Spleen (tissue), 11 donors: ENCODE measurements at regions not wholly inside any gene's neighbourhood (a gene's known extent, or its start where the extent isn't known, plus 50 kb on each side); places are given as distances from the start of the nearest gene placed in this dataset.

Experiments
- DNase-seq: peaks from one replicate; pipeline ENCODE4 v3.0.0-alpha.2; 2020
- H3K27ac ChIP-seq, 8 donors: fragments of 200-600 bp; sonication (generic) in 7 of 8; 1 replicate in 4 of 8; 2 replicates in 4 of 8; pipeline versions ENCODE4 v1.5.0 to v1.8.0; 2016 to 2021; ENCODE audit warnings: inconsistent platforms in 4 of 8, mild to moderate bottlenecking in 4 of 8, moderate library complexity in 1 of 8
- H3K27me3 ChIP-seq, 7 donors: fragments of 200-600 bp; sonication (generic) in 6 of 7; replicated peaks in 1 of 7; 1 replicate in 4 of 7; 2 replicates in 3 of 7; pipeline versions ENCODE4 v1.5.0 to v1.8.0; 2016 to 2021; ENCODE audit warnings: inconsistent platforms in 3 of 7, mild to moderate bottlenecking in 1 of 7
- H3K36me3 ChIP-seq, 6 donors: fragments of 200-600 bp; sonication (generic) in 5 of 6; 1 replicate in 4 of 6; 2 replicates in 2 of 6; pipeline versions ENCODE4 v1.5.0 to v1.8.0; 2016 to 2021; ENCODE audit warnings: inconsistent platforms in 2 of 6
- H3K4me1 ChIP-seq, 6 donors: fragments of 200-600 bp; sonication (generic) in 5 of 6; 1 replicate in 3 of 6; 2 replicates in 3 of 6; pipeline versions ENCODE4 v1.5.0 to v1.8.0; 2016 to 2021; ENCODE audit warnings: inconsistent platforms in 3 of 6
- H3K4me3 ChIP-seq, 8 donors: fragments of 200-600 bp; sonication (generic) in 7 of 8; 1 replicate in 4 of 8; 2 replicates in 4 of 8; pipeline versions ENCODE4 v1.5.0 to v1.8.0; 2016 to 2021; ENCODE audit warnings: inconsistent platforms in 4 of 8, mild to moderate bottlenecking in 4 of 8, moderate library complexity in 2 of 8
- H3K9me3 ChIP-seq, 8 donors: fragments of 200-600 bp; sonication (generic) in 7 of 8; 1 replicate in 4 of 8; 2 replicates in 4 of 8; pipeline versions ENCODE4 v1.5.0 to v1.8.0; 2016 to 2021; ENCODE audit warnings: inconsistent platforms in 4 of 8
- POLR2A ChIP-seq, 3 donors: fragments of 450-650 bp; IDR thresholded peaks; one replicate each; pipeline ENCODE4 v1.5.1; 2017; ENCODE audit warnings: antibody characterized with exemption in 3 of 3, mild to moderate bottlenecking in 1 of 3
- POLR2AphosphoS5 ChIP-seq, 3 donors: sonication (generic); formaldehyde crosslinking; IDR thresholded peaks; one replicate each; pipeline ENCODE4 v1.5.1; 2017; ENCODE audit warnings: antibody characterized with exemption in 3 of 3
- WGBS, 5 donors: extraction: QIAGEN DNeasy Blood & Tissue Kit in 3 of 5; methylation state at CpG; one replicate each; pipeline versions ENCODE4 v1.1.5 to v1.1.7; 2013 to 2018; 5-methylcytosine and 5-hydroxymethylcytosine counted together
- intact Hi-C: fragments of 100-400 bp; cut with DNase I; formaldehyde crosslinking; loops from one replicate; pipeline ENCODE4 v1.15.0; 2023; ENCODE audit warnings: low total_unique reads
- TF ChIP-seq, protein P1 (sequence below), 11 experiments: fragments of 200-600 bp in 7 of 11; fragments of 450-650 bp in 4 of 11; sonication (generic) in 4 of 11; IDR thresholded peaks in 8 of 11; conservative IDR thresholded peaks in 3 of 11; 1 replicate in 7 of 11; 2 replicates in 4 of 11; pipeline versions ENCODE4 v1.4.0 to v1.8.0; 2016 to 2021; ENCODE audit warnings: antibody characterized with exemption in 11 of 11, inconsistent platforms in 4 of 11, mild to moderate bottlenecking in 1 of 11
- donor health status: healthy with polysubstance abuse.
- donor health status: DM: no; HTN: no; CAD: no; lungs with moderate emphysema.
- donor health status: DM: no; HTN: no; CAD: no.
- donor health status: Bipolar disorder and iron deficiency.
- donor health status: healthy.
- donor health status: DM: no; HTN: no; CAD: no.
- donor health status: DM: yes; HTN: yes; CAD: no.

DNA sequence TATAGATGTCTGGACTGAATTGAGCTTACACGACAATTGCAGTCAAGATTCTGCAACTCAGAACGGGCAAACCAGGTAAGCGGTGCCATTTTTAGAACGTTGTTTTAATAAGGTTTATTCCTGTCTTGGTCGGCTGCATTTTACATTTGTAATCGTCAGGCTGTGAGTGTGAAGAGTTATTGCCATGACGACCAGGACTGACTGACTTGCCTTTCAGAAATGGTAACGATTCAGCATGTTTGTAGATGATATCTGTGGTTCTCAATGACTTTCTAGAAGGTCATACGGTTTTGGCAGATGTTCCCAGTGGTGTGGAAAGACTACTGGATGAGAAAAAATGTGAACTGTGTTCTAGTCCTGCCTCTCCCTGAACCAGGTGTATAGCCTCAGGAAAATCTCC, 271.3 kb upstream of the B3GALT2 start:
- no peak for DNase-seq
- peak overlapping the region in 3 of 8 donors; percentile 16 to 59 (median 55) for H3K27ac ChIP-seq
- TF ChIP-seq POLR2A (IDR thresholded peaks at IDR 0.05) (no peak), POLR2AphosphoS5 (IDR thresholded peaks at IDR 0.05) (no peak)
- TF ChIP-seq, protein P1, sequence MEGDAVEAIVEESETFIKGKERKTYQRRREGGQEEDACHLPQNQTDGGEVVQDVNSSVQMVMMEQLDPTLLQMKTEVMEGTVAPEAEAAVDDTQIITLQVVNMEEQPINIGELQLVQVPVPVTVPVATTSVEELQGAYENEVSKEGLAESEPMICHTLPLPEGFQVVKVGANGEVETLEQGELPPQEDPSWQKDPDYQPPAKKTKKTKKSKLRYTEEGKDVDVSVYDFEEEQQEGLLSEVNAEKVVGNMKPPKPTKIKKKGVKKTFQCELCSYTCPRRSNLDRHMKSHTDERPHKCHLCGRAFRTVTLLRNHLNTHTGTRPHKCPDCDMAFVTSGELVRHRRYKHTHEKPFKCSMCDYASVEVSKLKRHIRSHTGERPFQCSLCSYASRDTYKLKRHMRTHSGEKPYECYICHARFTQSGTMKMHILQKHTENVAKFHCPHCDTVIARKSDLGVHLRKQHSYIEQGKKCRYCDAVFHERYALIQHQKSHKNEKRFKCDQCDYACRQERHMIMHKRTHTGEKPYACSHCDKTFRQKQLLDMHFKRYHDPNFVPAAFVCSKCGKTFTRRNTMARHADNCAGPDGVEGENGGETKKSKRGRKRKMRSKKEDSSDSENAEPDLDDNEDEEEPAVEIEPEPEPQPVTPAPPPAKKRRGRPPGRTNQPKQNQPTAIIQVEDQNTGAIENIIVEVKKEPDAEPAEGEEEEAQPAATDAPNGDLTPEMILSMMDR (IDR thresholded peaks at IDR 0.05 in 8 of 11, conservative IDR thresholded peaks at IDR 0.05 in 3 of 11), result no peak
- no peaks in the 10 kb centered on the region for H3K27me3 ChIP-seq
- H3K4me3 ChIP-seq, result no peak overlapping the region
- H3K9me3 ChIP-seq, result no peaks in the 10 kb centered on the region
- 67 to 88% (median 79%) methylated on average over 9 of the region's 9 CpGs for WGBS, 5 donors
- no peaks in the 10 kb centered on the region for H3K36me3 ChIP-seq
- intact Hi-C loops, result no loop called here
- H3K4me1 ChIP-seq, result peaks cover 0 to 14% (median 5%) of the 10 kb centered on the region in 6 donors

DNA sequence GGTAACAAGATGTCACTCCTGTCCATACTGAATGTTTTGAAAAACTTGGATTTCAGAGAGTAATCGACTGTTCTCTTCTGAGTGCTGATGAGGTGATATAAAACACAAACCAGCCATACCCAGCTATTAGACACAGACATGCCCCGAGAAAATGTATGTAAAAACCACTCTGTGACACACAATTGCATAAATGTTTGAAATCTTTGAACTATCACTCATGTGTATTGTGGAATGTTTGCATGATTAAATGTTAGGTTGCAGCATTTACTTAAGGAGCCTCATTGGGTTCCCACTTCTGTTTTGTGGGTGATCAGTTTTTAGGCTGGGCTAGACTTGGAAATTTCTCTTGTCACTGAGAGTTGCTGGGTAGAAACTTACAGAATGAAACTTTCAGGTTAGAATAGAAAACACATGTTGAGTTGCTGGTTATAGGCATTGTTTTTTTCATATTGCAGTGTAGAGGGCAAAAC, 270.4 kb upstream of the B3GALT2 start:
- Histone ChIP-seq H3K27me3 (no peaks in the 10 kb centered on the region), H3K36me3 (no peaks in the 10 kb centered on the region), H3K4me3 (no peak overlapping the region), H3K4me1 (peaks cover 0 to 5% (median 0%) of the 10 kb centered on the region in 6 donors), H3K27ac (peak overlapping the region in 3 of 8 donors; percentile 16 to 59 (median 55)), H3K9me3 (no peaks in the 10 kb centered on the region)
- intact Hi-C loops, result no loop called here
- no peak for DNase-seq
- WGBS, 5 donors, result 67 to 86% (median 86%) methylated on average over 2 of the region's 2 CpGs
- TF ChIP-seq, protein P1 (IDR thresholded peaks at IDR 0.05 in 8 of 11, conservative IDR thresholded peaks at IDR 0.05 in 3 of 11), result no peak
- TF ChIP-seq POLR2A (IDR thresholded peaks at IDR 0.05) (no peak), POLR2AphosphoS5 (IDR thresholded peaks at IDR 0.05) (no peak)

DNA sequence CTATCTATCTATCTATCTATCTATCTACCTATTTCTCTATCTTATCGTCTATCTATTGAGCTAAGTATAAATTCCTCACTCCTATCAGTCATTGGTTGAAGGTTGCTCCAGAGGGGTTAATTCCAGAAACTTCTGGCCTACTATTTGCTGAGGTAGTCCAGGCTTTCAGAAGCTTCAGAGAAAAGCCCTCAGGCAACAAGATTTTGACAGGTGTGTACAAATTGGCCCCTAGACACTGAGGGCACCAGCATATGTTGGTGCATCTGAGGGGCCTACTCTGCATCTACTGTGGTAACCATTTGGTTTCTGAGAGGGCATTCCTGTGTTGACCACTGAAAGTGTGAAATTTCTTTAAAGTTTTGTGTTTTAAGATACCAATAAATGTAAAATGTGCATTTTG, 265.2 kb upstream of the B3GALT2 start:
- H3K36me3 ChIP-seq, result no peaks in the 10 kb centered on the region
- H3K4me3 ChIP-seq, result no peak overlapping the region
- H3K27me3 ChIP-seq, result no peaks in the 10 kb centered on the region
- no peak overlapping the region for H3K27ac ChIP-seq
- no peak for DNase-seq
- no peak for TF ChIP-seq POLR2AphosphoS5 (IDR thresholded peaks at IDR 0.05)
- TF ChIP-seq, protein P1 (IDR thresholded peaks at IDR 0.05 in 8 of 11, conservative IDR thresholded peaks at IDR 0.05 in 3 of 11), result no peak
- WGBS, 5 donors, result 93 to 100% (median 98%) methylated on average over 1 of the region's 1 CpG
- peaks cover 0 to 15% (median 9%) of the 10 kb centered on the region in 6 donors for H3K4me1 ChIP-seq
- no peaks in the 10 kb centered on the region for H3K9me3 ChIP-seq
- intact Hi-C loops, result no loop called here

DNA sequence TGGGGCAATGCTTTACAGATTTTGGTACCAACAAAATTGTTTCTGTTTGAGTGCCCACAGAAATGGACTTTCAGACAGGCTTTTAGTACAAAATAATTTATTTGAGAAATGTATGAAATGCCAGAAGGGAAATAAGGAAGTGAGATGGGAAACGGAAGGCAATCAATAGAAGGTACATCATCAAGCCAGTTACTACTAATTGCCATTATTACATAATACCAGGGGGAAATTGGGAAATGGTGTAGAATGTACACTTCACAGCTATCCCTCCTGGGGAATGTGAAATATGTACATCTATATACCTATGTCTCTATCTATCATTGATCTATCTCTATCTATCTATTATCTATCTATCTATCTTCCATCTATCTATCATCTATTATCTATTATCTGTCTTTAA, 264.6 kb upstream of the B3GALT2 start:
- WGBS, 5 donors, result 46 to 89% (median 67%) methylated on average over 1 of the region's 1 CpG
- H3K9me3 ChIP-seq, result no peaks in the 10 kb centered on the region
- H3K4me1 ChIP-seq, result peaks cover 0 to 15% (median 9%) of the 10 kb centered on the region in 6 donors
- no peak for DNase-seq
- TF ChIP-seq, protein P1 (IDR thresholded peaks at IDR 0.05 in 8 of 11, conservative IDR thresholded peaks at IDR 0.05 in 3 of 11), result no peak
- TF ChIP-seq POLR2AphosphoS5 (IDR thresholded peaks at IDR 0.05), result no peak
- no peak for TF ChIP-seq POLR2A (IDR thresholded peaks at IDR 0.05)
- intact Hi-C loops, result no loop called here
- H3K27me3 ChIP-seq, result no peaks in the 10 kb centered on the region
- no peak overlapping the region for H3K4me3 ChIP-seq
- no peak overlapping the region for H3K27ac ChIP-seq
- no peaks in the 10 kb centered on the region for H3K36me3 ChIP-seq
